22Rv1 (cell line): ENCODE measurements at regions not wholly inside any gene's neighbourhood (a gene's known extent, or its start where the extent isn't known, plus 50 kb on each side); places are given as distances from the start of the nearest gene placed in this dataset.

Experiments used
- H3K27ac ChIP-seq: fragments of 450-650 bp; 2 replicates; pipeline ENCODE4 v1.5.1; 2017
- ZFX ChIP-seq: fragments of 450-650 bp; IDR thresholded peaks from 2 replicates; pipeline ENCODE4 v1.6.1; 2017; ENCODE audit warnings: antibody characterized with exemption, borderline replicate concordance
- TF ChIP-seq, protein P1 (sequence below): fragments of 450-650 bp; IDR thresholded peaks from 2 replicates; pipeline ENCODE4 v1.5.1; 2017; ENCODE audit warnings: mild to moderate bottlenecking

DNA sequence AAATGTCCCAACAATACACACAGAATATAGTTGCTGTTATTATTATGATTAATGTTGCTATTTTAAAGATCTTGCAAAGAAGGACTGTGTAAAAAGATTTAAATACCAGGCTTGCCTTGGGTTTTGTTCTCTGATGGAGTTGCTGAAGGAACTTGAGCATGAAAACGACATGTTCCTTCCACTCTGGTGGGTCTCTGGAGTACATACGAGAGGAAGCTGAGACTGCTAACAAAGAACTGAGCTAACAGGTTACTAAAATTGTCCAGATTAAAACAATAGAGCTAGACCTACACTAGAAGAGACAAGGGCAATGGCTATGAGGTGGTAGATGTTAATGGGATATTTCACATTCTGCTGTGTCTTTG, 612.2 kb downstream of the TSN start:
- no peak overlapping the region for H3K27ac ChIP-seq
- TF ChIP-seq, protein P1, sequence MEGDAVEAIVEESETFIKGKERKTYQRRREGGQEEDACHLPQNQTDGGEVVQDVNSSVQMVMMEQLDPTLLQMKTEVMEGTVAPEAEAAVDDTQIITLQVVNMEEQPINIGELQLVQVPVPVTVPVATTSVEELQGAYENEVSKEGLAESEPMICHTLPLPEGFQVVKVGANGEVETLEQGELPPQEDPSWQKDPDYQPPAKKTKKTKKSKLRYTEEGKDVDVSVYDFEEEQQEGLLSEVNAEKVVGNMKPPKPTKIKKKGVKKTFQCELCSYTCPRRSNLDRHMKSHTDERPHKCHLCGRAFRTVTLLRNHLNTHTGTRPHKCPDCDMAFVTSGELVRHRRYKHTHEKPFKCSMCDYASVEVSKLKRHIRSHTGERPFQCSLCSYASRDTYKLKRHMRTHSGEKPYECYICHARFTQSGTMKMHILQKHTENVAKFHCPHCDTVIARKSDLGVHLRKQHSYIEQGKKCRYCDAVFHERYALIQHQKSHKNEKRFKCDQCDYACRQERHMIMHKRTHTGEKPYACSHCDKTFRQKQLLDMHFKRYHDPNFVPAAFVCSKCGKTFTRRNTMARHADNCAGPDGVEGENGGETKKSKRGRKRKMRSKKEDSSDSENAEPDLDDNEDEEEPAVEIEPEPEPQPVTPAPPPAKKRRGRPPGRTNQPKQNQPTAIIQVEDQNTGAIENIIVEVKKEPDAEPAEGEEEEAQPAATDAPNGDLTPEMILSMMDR: no peak
- TF ChIP-seq ZFX: no peak

DNA sequence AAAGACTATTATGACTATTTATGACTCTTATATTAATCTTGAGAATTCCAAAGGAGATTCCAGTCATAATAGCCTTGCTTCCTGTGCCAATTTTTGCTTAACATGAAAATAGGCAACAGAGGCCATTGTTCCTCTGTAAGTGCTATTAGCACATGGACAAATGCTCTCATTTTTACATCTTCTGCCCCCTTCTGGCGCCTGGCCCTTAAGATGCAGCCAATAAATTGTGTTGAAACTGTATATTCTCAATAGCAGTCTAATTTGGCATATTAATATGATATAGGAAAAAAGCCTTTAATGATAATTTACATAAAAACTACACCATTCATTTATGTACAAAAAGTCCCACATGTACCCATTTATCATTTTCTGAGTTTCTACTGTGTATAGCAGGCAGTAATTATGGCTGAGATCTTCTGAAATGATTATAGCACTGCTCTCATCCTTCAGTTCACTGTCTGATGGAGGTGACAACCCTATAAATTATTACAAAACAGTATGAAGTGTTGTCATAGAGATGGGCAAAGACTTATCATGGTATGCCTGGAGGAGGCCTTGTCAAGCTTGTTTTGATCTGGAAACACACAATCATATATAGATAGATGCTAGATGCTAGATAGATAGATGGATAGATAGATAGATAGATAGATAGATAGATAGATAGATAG, 613.3 kb downstream of the TSN start:
- TF ChIP-seq ZFX: no peak
- TF ChIP-seq, protein P1: no peak
- H3K27ac ChIP-seq: no peak overlapping the region

DNA sequence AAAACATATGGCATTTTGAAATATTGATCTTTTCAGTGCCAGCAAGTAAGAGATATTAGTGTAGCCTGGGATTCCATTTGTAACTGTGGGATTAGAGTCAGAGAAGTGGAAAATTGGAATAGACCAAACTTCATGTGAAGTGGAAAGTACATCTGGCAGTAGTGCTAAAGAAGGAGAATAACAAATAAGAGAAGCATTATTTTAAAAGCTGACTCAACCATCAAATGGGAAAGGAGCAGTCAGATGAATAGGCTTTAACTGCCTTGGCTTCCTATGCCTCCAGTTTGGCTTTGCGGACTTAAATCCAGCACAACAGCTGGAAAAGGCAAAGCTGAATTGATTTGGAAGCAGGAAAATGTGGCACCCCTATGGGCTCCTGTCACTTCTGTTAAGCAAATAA, 623.1 kb downstream of the TSN start:
- TF ChIP-seq, protein P1: no peak
- no peak for TF ChIP-seq ZFX
- no peak overlapping the region for H3K27ac ChIP-seq

DNA sequence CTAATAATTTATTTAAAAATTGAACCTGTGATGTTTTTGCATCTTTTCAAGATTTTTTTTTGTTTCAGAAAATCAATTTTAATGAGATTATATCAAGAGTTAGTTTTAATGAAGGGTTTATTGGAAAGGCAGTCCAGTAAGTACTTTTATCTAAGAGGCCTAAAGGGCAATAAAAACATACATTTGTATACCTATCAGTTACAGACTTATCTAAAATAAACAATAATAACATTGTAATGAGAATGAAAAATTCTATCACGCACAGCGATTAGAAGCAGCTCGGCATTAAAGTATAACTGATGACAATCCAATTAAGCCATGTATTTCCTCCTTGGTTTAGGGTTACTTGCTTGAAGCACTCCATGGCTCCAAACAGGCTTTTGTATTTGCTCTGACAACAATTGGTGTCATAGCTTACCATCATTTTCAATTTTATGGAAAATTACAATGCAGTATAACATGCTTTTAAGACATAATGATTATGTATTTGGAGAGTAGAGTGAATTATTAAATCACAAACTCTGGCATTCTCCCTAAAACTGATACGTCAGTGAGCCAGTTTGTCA, 629.4 kb downstream of the TSN start:
- TF ChIP-seq ZFX: no peak
- TF ChIP-seq, protein P1: no peak
- no peak overlapping the region for H3K27ac ChIP-seq

DNA sequence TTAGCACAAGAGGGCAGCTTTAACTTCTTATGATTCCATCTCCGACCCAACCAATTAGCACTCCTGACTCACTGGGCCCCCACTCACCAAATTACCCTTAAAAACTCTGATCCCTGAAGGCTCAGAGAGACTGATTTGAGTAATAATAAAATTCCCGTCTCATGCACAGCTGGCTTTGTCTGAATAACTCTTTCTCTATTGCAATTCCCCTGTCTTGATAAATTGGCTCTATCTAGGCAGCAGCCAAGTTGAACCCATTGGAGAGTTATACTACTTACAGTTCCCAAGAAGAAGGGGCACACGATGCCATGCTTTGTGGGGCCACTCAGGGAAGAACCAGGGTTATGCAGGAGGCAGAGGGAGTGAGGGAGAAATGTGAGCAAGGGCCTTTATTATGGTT, 632.8 kb downstream of the TSN start:
- no peak for TF ChIP-seq ZFX
- TF ChIP-seq, protein P1: no peak
- no peak overlapping the region for H3K27ac ChIP-seq

DNA sequence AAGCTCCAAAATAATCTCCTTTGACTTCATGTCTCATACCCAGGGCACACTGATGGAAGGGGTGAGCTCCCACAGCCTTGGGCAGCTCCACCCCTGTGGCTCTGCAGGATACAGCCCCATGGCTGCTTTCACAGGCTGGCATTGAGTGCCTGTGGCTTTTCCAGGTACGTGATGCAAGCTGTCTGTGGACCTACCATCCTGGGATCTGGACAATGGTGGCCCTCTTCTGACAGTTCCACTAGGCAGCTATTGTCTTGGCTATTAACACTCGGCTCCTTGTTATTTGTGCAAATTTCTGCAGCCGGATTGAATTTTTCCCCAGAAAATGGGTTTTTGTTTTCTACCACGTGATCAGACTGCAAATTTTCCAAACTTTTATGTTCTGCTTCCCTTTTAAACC, 634.2 kb downstream of the TSN start:
- no peak overlapping the region for H3K27ac ChIP-seq
- TF ChIP-seq, protein P1: no peak
- TF ChIP-seq ZFX: no peak

DNA sequence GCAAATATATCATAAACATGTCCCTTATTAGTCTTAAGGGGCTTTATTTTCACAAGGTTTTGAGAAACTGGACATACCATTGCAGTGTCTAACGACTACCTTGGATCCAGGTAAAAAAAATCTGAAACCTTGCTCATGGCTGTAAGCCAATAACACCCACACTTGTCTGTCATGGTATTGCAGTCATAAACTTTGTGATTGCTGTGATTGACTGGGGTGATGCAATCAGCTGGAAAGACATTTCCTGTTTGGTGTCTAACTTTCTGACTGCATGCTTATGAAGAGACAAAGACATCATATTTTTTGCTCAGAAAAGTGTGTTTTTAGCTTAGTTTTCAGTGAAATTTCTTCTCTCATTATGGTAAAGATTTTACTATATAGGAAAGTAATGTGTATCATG, 635.0 kb downstream of the TSN start:
- no peak overlapping the region for H3K27ac ChIP-seq
- TF ChIP-seq, protein P1: no peak
- no peak for TF ChIP-seq ZFX
